GM06990 (cell line): ENCODE measurements at regions not wholly inside any gene's neighbourhood (a gene's known extent, or its start where the extent isn't known, plus 50 kb on each side); places are given as distances from the start of the nearest gene placed in this dataset.

Experiments
- DNase-seq: peaks from one replicate; pipeline ENCODE4 v3.0.0-alpha.2; 2011; ENCODE audit not compliant: insufficient read length; ENCODE audit errors: extremely low read depth
- H3K27me3 ChIP-seq: replicated peaks from 2 replicates; pipeline ENCODE4 v1.6.0; 2011; ENCODE audit warnings: low read length; ENCODE audit not compliant: control insufficient read depth, insufficient read depth
- H3K36me3 ChIP-seq: 2 replicates; pipeline ENCODE4 v1.5.1; 2011; ENCODE audit warnings: low read length; ENCODE audit not compliant: control insufficient read depth, insufficient read depth
- H3K4me3 ChIP-seq: replicated peaks from 2 replicates; pipeline ENCODE4 v1.5.1; 2011; ENCODE audit warnings: low read depth, mild to moderate bottlenecking, control low read depth, low read length
- TF ChIP-seq, protein P1 (sequence below): IDR thresholded peaks from 2 replicates; pipeline ENCODE4 v1.5.1; 2011; ENCODE audit warnings: low read length, control low read depth, mild to moderate bottlenecking, inconsistent platforms; ENCODE audit not compliant: insufficient read depth, poor library complexity, severe bottlenecking

DNA sequence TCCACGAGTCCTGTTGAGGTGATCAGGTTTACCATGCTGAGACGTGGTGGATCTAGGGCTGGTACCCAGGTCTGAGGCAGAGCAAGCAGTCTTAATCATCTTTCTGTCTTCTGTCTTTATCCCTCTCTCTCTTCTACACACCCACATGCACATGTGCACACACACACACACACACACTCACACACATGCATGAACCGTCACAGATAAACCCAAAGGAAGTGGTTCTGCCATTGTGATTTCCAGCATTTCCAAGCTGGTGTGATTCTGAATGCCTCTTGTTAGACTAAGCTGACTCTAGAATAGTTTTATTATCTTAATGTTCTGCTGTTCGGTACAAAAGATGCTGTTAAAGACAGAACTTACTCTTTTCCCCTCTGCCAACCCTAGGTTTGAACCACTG is 411.8 kb upstream of the SALL1 start:
- Histone ChIP-seq H3K27me3 (no peaks in the 10 kb centered on the region), H3K4me3 (no peak overlapping the region), H3K36me3 (no peaks in the 10 kb centered on the region)
- TF ChIP-seq, protein P1, sequence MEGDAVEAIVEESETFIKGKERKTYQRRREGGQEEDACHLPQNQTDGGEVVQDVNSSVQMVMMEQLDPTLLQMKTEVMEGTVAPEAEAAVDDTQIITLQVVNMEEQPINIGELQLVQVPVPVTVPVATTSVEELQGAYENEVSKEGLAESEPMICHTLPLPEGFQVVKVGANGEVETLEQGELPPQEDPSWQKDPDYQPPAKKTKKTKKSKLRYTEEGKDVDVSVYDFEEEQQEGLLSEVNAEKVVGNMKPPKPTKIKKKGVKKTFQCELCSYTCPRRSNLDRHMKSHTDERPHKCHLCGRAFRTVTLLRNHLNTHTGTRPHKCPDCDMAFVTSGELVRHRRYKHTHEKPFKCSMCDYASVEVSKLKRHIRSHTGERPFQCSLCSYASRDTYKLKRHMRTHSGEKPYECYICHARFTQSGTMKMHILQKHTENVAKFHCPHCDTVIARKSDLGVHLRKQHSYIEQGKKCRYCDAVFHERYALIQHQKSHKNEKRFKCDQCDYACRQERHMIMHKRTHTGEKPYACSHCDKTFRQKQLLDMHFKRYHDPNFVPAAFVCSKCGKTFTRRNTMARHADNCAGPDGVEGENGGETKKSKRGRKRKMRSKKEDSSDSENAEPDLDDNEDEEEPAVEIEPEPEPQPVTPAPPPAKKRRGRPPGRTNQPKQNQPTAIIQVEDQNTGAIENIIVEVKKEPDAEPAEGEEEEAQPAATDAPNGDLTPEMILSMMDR: no peak
- DNase-seq: no peak

DNA sequence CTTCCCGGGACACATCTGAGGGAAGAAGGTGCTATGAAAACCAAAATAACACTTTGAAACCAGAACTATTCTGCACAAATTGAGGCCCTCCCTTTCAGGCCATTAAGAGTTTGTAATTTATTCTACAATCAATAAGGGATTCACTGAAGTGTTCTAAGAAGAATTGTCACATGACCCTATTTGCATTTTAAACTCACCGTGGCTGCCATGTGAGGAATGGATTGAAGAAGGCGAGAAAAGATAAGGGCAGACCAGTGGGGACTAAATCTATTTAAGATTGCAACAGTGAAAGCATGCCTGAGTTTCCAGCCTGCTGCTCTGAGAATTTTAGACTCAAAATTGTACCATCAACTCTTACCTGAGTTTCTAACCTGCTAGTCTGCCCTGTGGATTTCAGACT is 408.8 kb upstream of the SALL1 start:
- Histone ChIP-seq H3K4me3 (no peak overlapping the region), H3K36me3 (no peaks in the 10 kb centered on the region), H3K27me3 (no peaks in the 10 kb centered on the region)
- DNase-seq: no peak
- TF ChIP-seq, protein P1: no peak

DNA sequence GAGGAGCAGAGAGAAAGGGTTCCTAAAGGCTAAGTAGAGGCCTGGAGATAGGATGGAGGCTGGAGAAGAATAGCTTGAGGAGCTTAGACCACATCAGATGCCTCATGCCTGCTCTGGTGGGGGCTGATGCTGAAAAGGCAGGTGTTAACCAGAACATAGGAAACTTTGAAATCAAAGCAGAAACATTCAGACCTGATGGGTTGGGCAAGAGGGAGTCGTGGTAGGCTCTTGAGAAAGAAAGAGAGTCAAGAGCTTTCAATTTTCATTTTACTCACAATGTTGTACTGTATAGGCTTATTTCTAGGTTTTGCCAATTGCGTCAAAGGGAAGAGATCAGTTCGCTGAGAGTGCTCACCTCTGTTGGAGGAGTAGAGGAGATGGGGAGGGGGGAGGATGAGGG is 406.6 kb upstream of the SALL1 start:
- Histone ChIP-seq H3K27me3 (no peaks in the 10 kb centered on the region), H3K36me3 (no peaks in the 10 kb centered on the region), H3K4me3 (no peak overlapping the region)
- TF ChIP-seq, protein P1: no peak
- no peak for DNase-seq

DNA sequence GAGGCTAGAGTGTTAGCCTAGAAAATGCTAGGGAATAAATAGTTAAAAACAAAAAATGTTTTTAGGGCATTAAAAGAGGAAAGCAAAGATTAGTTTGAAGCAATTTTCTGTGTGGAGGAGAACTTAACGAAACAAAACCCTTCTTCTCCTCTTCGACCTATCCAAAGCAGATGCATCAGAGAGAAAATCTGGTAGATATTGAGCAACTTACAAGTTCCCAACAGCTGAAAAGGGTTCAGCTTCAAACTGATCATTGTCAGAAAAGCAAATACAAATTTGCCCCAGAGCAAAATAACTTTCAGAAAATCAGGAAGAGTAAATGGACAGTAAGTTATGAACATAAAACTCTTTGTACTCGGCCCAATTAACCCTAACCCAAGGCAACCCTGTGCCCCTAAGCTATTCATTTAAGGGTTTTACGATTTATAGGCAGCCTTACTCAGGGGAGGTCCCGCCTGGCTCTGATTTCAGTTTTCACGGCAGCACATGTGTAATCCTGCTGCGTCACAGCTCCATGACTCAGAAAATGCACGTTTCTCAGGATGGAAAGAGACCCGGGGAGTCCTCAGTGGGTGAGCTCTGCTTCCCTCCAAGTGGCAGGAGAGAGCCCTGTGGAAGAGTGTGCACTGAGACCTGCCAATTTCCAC is 405.7 kb upstream of the SALL1 start:
- DNase-seq: no peak
- Histone ChIP-seq H3K27me3 (no peaks in the 10 kb centered on the region), H3K36me3 (no peaks in the 10 kb centered on the region), H3K4me3 (no peak overlapping the region)
- TF ChIP-seq, protein P1: no peak

DNA sequence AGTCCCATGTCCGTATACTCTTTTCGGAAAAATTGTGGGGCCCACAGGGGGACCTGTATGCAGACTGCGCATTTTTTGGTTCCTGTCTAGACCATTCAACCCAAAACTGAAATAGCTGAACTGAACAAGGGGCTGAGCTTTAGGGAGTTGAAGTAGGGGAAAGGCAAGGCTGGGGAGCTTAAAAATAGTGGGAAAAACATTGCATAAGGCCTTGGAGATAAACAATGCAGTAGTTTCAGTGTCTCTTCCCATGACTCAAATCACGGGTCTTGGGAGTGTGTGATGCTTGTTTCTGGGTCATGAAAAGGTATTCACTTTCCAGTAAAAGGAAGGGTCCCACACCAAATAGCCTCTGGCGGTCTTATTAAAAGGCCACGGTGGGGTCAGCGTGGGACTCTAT is 402.8 kb upstream of the SALL1 start:
- H3K36me3 ChIP-seq: no peaks in the 10 kb centered on the region
- TF ChIP-seq, protein P1: no peak
- no peaks in the 10 kb centered on the region for H3K27me3 ChIP-seq
- no peak for DNase-seq
- H3K4me3 ChIP-seq: no peak overlapping the region

DNA sequence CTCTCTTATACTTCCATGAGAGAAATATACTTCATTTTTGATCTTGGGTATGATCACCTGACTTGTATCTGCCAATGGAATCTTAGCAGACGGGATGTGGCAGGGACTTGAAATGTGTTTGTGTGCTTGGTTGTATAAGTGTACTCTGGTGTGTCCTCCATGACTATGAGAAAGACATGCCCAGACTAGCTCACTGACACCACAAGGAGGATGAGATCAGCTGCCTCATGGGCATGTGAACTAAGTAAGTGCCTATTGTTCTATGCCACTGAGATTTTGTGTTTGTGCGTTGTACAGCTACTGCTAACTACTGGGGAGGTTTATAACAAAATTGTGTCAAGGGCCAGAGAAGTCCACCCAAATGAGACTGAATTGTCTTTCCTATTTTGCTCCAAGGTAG is 402.2 kb upstream of the SALL1 start:
- Histone ChIP-seq H3K27me3 (no peaks in the 10 kb centered on the region), H3K4me3 (no peak overlapping the region), H3K36me3 (no peaks in the 10 kb centered on the region)
- DNase-seq: no peak
- TF ChIP-seq, protein P1: no peak
